SH-SY5Y (cell line): ENCODE measurements at regions not wholly inside any gene's neighbourhood (a gene's known extent, or its start where the extent isn't known, plus 50 kb on each side); places are given as distances from the start of the nearest gene placed in this dataset.

Experiments
- GATA2 ChIP-seq: IDR thresholded peaks from 2 replicates; pipeline ENCODE4 v1.6.1; 2011; ENCODE audit warnings: mild to moderate bottlenecking, low read depth, low read length
- GATA3 ChIP-seq: IDR thresholded peaks from 2 replicates; pipeline ENCODE4 v1.6.1; 2011; ENCODE audit warnings: low read depth, mild to moderate bottlenecking, low read length, moderate library complexity

GRCh38 chr14:98758440-98758839 is 513.6 kb downstream of the BCL11B start:
- no peak for TF ChIP-seq GATA2
- TF ChIP-seq GATA3, result no peak
